Right lobe of liver (tissue), 4 donors: ENCODE measurements at regions not wholly inside any gene's neighbourhood (a gene's known extent, or its start where the extent isn't known, plus 50 kb on each side); places are given as distances from the start of the nearest gene placed in this dataset.

ENCODE experiments used
- CTCF ChIP-seq, 4 donors: fragments of 200-600 bp in 3 of 4; fragments of 450-650 bp in 1 of 4; IDR thresholded peaks; one replicate each; pipeline versions ENCODE4 v1.5.1 to v1.8.0; 2016 to 2022; ENCODE audit warnings: antibody characterized with exemption in 4 of 4, mild to moderate bottlenecking in 2 of 4
- POLR2A ChIP-seq: fragments of 450-650 bp; IDR thresholded peaks from one replicate; pipeline ENCODE4 v1.6.1; 2017; ENCODE audit warnings: antibody characterized with exemption, mild to moderate bottlenecking
- donor health status: DM: no; HTN: no; CAD: no.
- donor health status: DM: no; HTN: no; CAD: no.
- donor health status: DM: no; HTN: yes; CAD: no.

GRCh38 chr3:87435926-87436620 lies 159.7 kb upstream of the POU1F1 start:
- TF ChIP-seq CTCF (IDR thresholded peaks at IDR 0.05), result no peak
- TF ChIP-seq POLR2A, result no peak
